Tibial nerve (tissue), 4 donors: ENCODE measurements at regions not wholly inside any gene's neighbourhood (a gene's known extent, or its start where the extent isn't known, plus 50 kb on each side); places are given as distances from the start of the nearest gene placed in this dataset.

Experiments
- DNase-seq, 2 donors: peaks; one replicate each; pipeline ENCODE4 v3.0.0-alpha.2; 2019; ENCODE audit warnings: low spot score in 2 of 2
- H3K27ac ChIP-seq, 4 donors: fragments of 200-600 bp; sonication (generic) in 3 of 4; one replicate each; pipeline ENCODE4 v1.5.1; 2017 to 2019; ENCODE audit warnings: mild to moderate bottlenecking in 1 of 4
- H3K27me3 ChIP-seq, 2 donors: fragments of 200-600 bp; sonication (generic) in 1 of 2; one replicate each; pipeline versions ENCODE4 v1.5.1 to v1.6.0; 2017 to 2019
- H3K36me3 ChIP-seq, 3 donors: fragments of 200-600 bp; sonication (generic); one replicate each; pipeline ENCODE4 v1.5.1; 2018 to 2019
- H3K4me1 ChIP-seq, 4 donors: fragments of 200-600 bp; sonication (generic) in 3 of 4; one replicate each; pipeline ENCODE4 v1.5.1; 2017 to 2019
- H3K4me3 ChIP-seq, 4 donors: fragments of 200-600 bp; sonication (generic) in 3 of 4; one replicate each; pipeline ENCODE4 v1.5.1; 2017 to 2019; ENCODE audit warnings: mild to moderate bottlenecking in 1 of 4, moderate library complexity in 1 of 4
- H3K9me3 ChIP-seq, 4 donors: fragments of 200-600 bp; sonication (generic) in 3 of 4; one replicate each; pipeline ENCODE4 v1.5.1; 2017 to 2019
- EP300 ChIP-seq, 2 donors: sonication (generic); formaldehyde crosslinking; IDR thresholded peaks; one replicate each; pipeline ENCODE4 v1.6.1; 2017; ENCODE audit warnings: antibody characterized with exemption in 2 of 2, mild to moderate bottlenecking in 1 of 2
- POLR2A ChIP-seq, 2 donors: fragments of 450-650 bp; IDR thresholded peaks; one replicate each; pipeline ENCODE4 v1.6.1; 2017; ENCODE audit warnings: antibody characterized with exemption in 2 of 2, mild to moderate bottlenecking in 2 of 2, moderate library complexity in 2 of 2
- WGBS, 2 donors: methylation state at CpG; one replicate each; pipeline ENCODE4 v1.1.5; 2018; 5-methylcytosine and 5-hydroxymethylcytosine counted together
- TF ChIP-seq, protein P1 (sequence below), 5 experiments: fragments of 200-600 bp in 3 of 5; fragments of 450-650 bp in 2 of 5; sonication (generic) in 3 of 5; IDR thresholded peaks; one replicate each; pipeline ENCODE4 v1.5.1; 2016 to 2019; ENCODE audit warnings: antibody characterized with exemption in 5 of 5, mild to moderate bottlenecking in 3 of 5, moderate library complexity in 2 of 5

DNA sequence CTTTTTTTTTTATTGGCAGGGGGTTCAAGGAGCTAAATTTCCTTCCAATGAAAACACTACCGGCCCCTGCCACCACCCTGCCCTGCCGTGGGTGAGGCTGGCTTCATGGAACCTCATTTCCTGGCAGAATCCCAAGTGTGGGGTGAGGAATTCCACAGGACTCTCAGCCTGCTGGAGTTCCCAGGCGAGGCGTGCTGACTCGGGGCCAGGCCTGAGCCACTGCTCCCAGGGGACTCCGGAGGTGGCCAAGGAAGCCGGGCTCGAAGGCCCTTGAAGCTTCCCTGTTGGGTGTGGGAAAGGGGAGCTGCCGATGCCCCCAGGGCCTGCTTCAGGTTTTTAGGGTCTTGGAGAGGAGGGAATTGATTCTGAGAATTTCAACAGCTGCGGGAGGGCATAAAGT, 95.3 kb upstream of the ACTRT2 start:
- TF ChIP-seq POLR2A (IDR thresholded peaks at IDR 0.05) = no peak
- TF ChIP-seq, protein P1, sequence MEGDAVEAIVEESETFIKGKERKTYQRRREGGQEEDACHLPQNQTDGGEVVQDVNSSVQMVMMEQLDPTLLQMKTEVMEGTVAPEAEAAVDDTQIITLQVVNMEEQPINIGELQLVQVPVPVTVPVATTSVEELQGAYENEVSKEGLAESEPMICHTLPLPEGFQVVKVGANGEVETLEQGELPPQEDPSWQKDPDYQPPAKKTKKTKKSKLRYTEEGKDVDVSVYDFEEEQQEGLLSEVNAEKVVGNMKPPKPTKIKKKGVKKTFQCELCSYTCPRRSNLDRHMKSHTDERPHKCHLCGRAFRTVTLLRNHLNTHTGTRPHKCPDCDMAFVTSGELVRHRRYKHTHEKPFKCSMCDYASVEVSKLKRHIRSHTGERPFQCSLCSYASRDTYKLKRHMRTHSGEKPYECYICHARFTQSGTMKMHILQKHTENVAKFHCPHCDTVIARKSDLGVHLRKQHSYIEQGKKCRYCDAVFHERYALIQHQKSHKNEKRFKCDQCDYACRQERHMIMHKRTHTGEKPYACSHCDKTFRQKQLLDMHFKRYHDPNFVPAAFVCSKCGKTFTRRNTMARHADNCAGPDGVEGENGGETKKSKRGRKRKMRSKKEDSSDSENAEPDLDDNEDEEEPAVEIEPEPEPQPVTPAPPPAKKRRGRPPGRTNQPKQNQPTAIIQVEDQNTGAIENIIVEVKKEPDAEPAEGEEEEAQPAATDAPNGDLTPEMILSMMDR (IDR thresholded peaks at IDR 0.05) = no peak
- TF ChIP-seq EP300 (IDR thresholded peaks at IDR 0.05) = no peak
- H3K4me3 ChIP-seq = no peak overlapping the region
- 29 to 32% methylated on average over 10 of the region's 10 CpGs for WGBS, 2 donors
- H3K27me3 ChIP-seq = peaks cover 0 to 34% of the 10 kb centered on the region in 2 donors
- H3K4me1 ChIP-seq = peaks cover 0 to 23% (median 0%) of the 10 kb centered on the region in 4 donors
- no peak overlapping the region for H3K27ac ChIP-seq
- H3K9me3 ChIP-seq = peaks cover 0 to 7% (median 0%) of the 10 kb centered on the region in 4 donors
- DNase-seq = no peak
- no peaks in the 10 kb centered on the region for H3K36me3 ChIP-seq

DNA sequence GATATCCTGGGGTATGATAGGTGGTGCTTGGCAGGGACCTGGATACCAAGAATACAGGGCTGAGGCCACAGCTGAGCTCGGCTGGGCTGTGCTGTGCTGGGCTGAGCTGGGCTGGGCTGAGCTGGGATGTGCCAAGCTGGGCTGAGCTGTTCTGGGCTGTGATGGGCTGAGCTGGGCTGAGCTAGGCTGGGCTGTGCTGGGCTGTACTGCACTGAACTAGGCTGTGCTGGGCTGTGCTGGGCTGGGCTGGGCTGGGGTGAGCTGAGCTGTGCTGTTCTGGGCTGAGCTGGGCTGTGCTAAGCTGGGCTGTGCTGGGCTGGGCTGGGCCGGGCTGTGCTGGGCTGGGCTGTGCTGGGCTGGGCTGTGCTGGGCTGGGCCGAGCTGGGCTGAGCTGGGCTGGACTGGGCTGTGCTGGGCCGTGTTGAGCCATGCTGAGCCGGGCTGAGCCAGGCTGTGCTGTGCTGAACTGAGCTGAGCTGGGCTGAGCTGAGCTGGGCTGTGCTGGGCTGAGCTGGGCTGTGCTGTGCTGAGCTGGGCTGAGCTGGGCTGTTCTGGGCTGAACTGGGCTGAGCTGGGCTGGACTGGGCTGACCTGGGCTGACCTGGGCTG, 94.7 kb upstream of the ACTRT2 start:
- TF ChIP-seq, protein P1 (IDR thresholded peaks at IDR 0.05) = no peak
- TF ChIP-seq EP300 (IDR thresholded peaks at IDR 0.05) (no peak), POLR2A (IDR thresholded peaks at IDR 0.05) (no peak)
- Histone ChIP-seq H3K4me1 (peaks cover 0 to 23% (median 0%) of the 10 kb centered on the region in 4 donors), H3K27ac (no peak overlapping the region), H3K9me3 (peaks cover 0 to 7% (median 0%) of the 10 kb centered on the region in 4 donors), H3K27me3 (peaks cover 0 to 40% of the 10 kb centered on the region in 2 donors), H3K36me3 (no peaks in the 10 kb centered on the region), H3K4me3 (no peak overlapping the region)
- DNase-seq = no peak
- 75 to 81% methylated on average over 5 of the region's 5 CpGs for WGBS, 2 donors

DNA sequence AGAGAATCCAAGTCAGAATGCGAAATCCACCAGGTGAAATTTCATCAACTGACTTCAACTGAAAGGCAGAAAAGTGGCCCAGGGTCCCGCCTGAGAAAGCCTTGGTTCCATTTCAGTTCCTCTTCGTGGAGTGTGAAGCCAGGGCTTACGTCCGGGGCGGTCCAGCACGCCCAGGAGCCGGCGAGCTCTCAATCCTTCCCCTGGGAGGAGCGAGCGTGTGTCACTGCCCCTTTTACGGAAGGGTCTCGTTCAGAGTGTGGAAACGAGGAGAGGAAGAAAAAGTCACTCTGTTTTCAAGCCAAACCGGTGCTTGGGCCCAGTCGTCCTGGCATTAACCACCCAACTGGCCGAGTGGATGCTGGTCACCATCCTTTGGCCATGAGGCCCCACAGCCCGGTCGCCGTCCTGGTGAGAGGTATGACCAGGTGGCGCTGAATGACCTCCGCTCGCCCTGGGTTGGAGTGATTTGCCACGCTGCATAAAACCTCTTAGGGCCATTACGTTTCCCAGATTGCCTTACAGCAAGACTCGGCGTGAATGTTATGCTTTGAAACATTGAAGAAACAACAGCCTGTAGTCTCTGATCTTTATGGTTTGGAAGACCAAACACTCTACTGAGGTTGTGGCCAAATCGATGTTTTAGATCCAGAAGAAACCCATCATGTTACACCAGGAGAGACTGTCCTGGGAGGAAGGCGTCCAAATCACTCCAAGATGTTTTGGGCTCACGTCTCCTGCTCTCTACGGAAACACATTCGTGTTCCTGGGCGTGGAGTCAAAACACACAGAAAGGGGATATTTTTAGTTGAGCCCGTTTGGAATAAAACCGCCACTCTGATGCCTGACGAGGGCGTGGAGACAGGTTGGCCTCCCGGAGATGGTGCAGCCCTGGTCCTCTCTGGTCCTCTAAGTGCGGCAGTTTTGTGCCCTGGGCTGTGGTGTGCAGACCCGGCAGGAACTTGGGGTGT, 93.6 kb upstream of the ACTRT2 start:
- TF ChIP-seq EP300 (IDR thresholded peaks at IDR 0.05) (no peak), POLR2A (IDR thresholded peaks at IDR 0.05) (no peak)
- peaks cover 0 to 7% (median 0%) of the 10 kb centered on the region in 4 donors for H3K9me3 ChIP-seq
- no peak overlapping the region for H3K4me3 ChIP-seq
- no peak overlapping the region for H3K27ac ChIP-seq
- 67 to 68% methylated on average over 36 to 40 of the region's 40 CpGs for WGBS, 2 donors
- peaks cover 0 to 23% (median 0%) of the 10 kb centered on the region in 4 donors for H3K4me1 ChIP-seq
- H3K27me3 ChIP-seq = peaks cover 0 to 52% of the 10 kb centered on the region in 2 donors
- H3K36me3 ChIP-seq = no peaks in the 10 kb centered on the region
- no peak for DNase-seq

DNA sequence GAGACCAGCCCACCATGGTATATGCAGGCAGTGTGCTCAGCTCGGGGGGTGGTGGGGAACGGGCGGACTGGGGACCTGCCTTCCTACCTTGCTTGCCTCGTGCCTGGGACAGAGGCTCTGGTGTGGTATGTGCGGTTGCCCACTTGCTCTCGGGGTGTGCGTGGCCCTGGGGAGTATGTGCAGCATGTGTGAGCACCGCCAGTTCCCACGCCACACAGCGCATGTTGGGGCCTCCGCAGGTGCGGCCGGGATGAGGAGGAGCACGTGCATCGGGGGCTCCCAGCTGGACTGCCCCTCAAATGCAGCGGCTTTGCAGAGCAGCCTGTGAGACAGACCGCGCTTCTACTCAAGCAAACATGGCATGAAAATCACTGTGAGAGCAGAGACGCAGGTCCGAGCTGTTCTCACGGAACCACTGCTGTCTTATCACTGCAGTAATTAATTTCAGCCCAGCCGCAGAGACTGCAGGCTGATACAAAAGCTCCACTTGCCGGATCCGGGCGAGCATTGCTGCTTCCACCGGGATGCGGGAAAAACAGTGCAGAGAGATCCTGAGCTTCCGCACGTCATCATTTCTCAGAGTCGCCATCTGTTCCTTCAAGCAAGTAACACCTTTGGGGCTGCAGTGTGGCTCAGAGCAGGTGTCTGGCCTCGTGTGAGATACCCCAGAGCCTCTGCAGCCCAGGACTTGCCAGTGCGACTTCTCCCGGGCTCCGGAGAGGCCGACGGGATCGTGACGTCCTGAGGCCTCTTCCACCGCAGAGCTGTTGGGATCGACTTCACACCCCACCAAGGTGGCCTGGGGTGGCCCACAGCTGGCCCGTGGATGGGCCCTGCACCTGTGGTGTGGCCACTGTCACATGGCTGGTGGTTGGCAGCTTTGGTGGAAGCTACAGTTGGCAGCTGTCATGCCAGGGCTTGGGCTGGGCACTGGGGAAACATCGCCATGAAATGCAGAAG, 92.6 kb upstream of the ACTRT2 start:
- Histone ChIP-seq H3K4me3 (no peak overlapping the region), H3K9me3 (peaks cover 0 to 7% (median 0%) of the 10 kb centered on the region in 4 donors), H3K4me1 (peaks cover 0 to 23% (median 0%) of the 10 kb centered on the region in 4 donors), H3K27ac (no peak overlapping the region), H3K27me3 (peaks cover 0 to 54% of the 10 kb centered on the region in 2 donors), H3K36me3 (no peaks in the 10 kb centered on the region)
- TF ChIP-seq, protein P1 (IDR thresholded peaks at IDR 0.05) = no peak
- TF ChIP-seq EP300 (IDR thresholded peaks at IDR 0.05) (no peak), POLR2A (IDR thresholded peaks at IDR 0.05) (no peak)
- DNase-seq = no peak
- WGBS, 2 donors = 68 to 74% methylated on average over 18 to 42 of the region's 42 CpGs

DNA sequence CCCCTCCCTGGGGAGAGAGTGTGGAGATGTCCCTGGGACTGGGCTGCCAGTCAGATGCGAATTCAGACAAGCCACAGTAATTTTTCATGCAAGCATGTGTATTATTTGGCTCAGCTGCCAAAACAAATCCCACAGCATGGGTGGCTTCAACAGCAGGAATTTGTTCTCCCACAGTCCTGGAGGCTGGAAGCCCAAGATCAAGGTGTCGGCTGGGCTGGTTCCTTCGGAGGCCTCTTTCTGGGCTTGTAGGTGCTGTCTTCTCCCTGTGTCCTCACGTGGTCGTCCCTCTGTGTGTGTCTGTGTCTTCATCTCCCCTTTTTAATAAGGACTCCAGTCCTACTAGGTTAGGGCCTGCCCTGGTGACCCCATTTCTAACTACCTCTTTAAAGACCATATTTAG, 91.9 kb upstream of the ACTRT2 start:
- WGBS, 2 donors = 75 to 78% methylated on average over 5 of the region's 5 CpGs
- no peak for TF ChIP-seq EP300 (IDR thresholded peaks at IDR 0.05)
- no peak for TF ChIP-seq POLR2A (IDR thresholded peaks at IDR 0.05)
- TF ChIP-seq, protein P1 (IDR thresholded peaks at IDR 0.05) = no peak
- no peak for DNase-seq
- H3K4me3 ChIP-seq = no peak overlapping the region
- H3K36me3 ChIP-seq = no peaks in the 10 kb centered on the region
- no peak overlapping the region for H3K27ac ChIP-seq
- peaks cover 0 to 61% of the 10 kb centered on the region in 2 donors for H3K27me3 ChIP-seq
- H3K9me3 ChIP-seq = peaks cover 0 to 7% (median 0%) of the 10 kb centered on the region in 4 donors
- peaks cover 0 to 23% (median 0%) of the 10 kb centered on the region in 4 donors for H3K4me1 ChIP-seq
